GM18511 (cell line): ENCODE measurements at regions not wholly inside any gene's neighbourhood (a gene's known extent, or its start where the extent isn't known, plus 50 kb on each side); places are given as distances from the start of the nearest gene placed in this dataset.

ENCODE experiments used
- ATAC-seq: cut with Tn5 transposase; IDR thresholded peaks from one replicate; pipeline ENCODE4 v1.9.1; 2021; ENCODE audit warnings: mild to moderate bottlenecking, moderate library complexity; ENCODE audit not compliant: unreplicated experiment

DNA sequence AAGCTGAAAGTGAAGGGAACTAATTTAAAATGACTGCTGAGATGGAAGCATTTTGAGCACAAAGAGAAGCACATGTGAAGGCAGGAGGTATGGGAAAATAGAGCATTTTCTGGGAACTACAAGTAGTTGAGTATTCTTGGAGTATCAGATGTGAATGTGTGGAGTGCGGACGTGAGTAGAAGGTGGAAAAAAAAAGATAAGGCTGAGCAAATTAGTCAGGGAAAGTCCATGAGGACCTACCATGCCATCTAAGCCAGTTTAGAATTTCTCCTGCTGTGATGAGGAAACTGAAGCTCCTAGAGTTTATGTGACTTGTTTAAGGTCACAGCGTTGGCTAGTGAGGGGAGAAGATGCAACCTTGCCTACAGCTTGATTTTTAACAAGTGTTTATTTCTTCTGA, 578.1 kb upstream of the MIR17HG start:
- ATAC-seq: no peak

DNA sequence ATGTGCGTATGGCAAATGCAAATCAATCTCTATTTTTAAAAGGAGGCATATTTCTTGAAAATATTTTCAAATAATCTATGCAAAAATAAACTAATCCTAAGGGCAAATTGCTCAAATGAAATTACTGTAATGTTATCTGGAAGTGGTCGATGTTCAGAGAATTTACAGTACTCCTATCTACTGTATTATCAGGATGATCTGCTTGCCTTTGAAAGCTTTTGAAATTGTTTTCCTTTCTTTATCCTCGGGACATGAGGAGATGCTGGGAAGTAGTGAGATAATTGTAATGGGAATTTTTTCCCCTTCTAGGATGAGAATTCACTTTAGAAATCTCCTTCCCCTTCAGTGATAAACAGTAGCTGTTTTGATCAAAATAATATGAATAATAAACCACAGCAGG, 577.2 kb upstream of the MIR17HG start:
- no peak for ATAC-seq

DNA sequence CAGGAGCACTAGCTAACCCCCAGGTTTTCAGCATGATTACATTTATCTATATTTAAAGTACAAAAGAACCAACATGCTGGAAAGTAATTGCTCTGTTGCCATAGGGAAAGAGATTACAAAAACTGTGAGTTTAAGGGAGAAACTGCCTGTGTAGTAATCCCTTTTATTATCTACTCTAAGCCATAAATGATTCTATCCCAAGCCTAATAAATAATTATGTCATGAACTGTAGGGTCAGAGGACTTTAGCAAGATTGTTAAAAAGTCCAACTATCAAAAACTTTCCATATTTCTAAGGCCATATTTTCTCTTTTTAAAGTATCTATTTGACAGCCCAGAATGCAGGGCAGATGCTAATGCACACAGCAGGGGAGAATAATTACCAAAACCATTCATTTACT, 573.8 kb upstream of the MIR17HG start:
- no peak for ATAC-seq

DNA sequence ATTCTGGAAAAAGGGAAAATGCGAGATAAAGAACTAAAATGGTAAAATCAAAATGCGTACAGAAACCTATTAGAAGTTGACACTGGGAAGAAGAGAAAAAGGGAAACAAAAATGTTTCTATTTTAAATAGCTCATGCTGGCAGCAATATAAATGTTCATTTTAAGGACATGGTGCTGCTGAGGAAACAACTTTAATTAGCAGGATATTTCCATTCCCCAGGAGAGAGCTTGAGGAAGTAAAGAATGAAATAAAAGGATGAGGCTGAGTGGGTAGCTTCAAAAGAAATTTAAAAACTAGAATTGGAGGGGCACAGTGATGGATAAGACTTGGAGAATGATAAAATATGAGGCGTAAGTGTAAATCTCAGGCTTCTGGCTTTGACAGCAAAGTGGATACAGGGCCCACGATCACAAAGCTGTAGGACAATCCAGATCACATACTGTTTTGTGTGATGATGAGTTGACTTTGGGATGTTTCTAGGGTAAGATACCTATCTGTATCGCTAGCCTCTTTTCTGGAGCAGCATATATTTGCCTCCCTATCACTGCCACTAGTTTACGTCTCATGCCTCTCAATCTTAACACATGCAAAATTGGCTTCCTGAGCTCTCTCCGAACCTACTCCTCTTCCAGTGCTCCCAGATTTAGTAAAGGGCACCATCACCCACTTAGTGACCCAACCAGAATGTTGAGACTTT, 571.3 kb upstream of the MIR17HG start:
- ATAC-seq: no peak

DNA sequence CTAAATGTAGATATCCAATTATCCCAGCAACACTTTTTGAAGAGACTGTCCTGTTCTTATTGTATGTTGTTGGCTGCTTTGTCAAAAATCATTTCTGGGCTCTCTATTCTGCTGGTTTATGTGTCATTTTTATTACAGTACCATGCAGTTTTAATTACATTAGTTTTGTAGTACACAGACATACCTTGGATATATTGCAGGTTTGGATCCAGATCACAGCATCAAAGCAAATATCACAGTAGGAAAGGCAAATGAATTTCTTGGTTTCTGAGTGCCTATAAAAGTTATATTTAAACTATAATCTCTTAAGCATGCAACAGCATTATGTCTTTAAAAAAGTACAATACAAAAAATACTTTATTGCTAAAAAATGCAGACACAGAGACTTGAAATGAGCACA, 564.2 kb upstream of the MIR17HG start:
- no peak for ATAC-seq

DNA sequence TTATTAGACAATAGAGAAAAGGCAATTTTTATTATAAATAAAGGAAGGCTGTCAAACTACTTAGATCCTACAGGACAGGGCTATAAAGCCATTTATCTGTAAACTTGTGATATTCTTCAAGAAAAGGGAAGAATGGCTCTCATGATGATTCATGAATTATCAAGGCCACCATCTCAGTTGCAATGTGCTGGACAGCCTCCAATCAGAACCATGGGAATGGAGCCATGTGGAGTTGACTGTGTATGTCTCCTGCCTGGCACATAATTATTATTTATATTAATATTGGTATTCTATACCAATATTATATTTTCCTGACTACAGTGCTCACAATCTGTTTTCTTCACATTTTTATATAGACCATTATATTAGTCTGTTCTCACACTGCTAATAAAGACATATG, 560.5 kb upstream of the MIR17HG start:
- ATAC-seq: no peak

DNA sequence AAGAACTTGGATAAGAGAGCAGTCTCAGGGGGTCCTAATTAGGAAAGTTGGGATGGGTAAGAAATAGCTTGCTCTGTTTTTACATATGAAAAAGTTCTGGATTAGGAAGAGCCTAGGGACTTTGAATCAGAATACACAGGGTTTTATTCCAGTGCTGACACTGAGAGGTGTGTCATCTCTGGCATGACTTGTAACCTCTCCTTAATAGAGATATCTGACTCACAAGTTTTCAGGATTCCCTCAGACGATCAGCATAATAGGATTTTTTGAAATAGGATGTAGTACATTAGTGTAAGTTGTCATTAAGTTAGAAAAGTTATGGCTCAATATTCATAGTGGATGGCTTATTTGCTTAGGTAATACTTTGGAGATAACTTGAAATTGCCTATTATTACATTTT, 555.2 kb upstream of the MIR17HG start:
- no peak for ATAC-seq

DNA sequence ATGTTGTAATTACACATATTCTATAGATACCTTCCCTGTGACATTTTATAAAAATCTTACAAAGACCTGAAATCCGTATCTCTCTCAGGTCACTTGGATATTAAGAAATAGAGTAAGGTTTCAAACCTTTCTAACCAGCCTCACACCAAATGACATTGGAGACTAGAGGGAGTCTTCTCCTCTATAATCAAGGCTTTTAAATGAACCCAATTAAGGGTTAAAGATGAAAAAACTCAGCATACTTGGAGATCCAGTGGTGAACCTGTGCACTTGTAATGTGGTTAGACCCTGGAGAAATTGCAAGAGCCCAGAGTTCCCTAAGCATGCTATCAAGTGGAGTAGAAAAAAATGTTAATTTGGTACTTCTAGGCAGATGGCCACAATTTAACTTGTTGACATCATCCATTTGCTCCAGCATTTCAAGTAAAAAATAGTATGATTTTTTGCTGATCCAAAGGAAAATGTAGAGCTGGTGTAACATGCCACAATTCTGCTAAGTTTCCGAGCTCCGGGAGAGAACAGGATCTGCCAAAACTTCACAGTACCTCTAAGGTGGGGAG, 554.1 kb upstream of the MIR17HG start:
- ATAC-seq: no peak

DNA sequence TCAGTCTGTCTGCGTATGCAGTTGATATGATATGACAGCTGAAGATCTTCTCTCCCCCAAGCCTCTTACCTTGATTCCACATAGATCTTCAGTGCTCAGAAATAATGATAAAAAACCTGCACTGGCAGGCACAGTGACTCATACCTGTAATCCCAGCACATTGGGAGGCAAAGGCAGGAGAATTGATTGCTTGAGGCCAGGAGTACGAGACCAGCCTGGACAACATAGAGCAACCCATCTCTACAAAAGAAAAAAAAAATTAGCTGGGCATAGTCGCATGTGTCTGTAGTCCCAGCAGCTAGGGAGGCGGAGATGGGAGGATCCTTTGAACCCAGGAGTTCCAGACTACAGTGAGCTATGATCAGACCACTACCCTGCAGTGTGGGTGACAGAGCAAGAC, 551.0 kb upstream of the MIR17HG start:
- no peak for ATAC-seq

DNA sequence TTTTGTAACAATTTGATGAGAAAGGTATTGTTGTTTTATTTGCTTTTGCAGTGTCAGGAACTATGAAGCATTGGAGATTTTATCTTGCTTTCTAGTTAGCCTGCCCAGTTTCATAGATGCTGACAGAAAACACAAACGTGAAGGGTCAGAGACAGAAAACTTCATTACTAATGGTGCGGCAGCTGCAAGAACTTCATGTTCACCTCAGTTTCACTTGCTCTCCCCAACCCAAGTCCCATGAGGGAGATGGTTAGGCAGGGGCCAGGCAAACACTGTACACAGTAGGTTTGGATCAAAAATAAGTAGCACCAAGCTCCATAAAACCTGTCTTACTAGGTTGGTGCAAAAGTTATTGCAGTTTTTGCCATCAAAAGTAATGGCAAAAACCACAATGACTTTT, 550.2 kb upstream of the MIR17HG start:
- ATAC-seq: no peak

DNA sequence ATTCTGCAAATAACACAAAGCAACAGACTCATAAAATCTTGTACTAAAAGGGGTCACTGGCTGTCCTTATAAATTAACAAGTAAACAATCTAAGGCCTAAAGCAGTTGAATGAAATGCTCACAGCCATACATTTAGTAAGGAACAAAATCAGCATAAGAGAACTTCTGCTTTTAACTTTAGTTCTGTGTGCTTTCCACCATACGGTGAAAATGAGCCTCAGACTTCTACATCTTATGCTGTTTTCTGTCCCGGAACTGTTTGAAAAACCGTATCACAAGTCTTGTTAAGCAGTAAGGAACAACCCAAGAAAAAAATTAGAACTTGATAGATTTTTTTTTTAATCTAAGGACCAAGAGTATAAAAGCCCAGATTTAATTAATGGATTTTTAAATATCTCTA, 549.1 kb upstream of the MIR17HG start:
- ATAC-seq: no peak

DNA sequence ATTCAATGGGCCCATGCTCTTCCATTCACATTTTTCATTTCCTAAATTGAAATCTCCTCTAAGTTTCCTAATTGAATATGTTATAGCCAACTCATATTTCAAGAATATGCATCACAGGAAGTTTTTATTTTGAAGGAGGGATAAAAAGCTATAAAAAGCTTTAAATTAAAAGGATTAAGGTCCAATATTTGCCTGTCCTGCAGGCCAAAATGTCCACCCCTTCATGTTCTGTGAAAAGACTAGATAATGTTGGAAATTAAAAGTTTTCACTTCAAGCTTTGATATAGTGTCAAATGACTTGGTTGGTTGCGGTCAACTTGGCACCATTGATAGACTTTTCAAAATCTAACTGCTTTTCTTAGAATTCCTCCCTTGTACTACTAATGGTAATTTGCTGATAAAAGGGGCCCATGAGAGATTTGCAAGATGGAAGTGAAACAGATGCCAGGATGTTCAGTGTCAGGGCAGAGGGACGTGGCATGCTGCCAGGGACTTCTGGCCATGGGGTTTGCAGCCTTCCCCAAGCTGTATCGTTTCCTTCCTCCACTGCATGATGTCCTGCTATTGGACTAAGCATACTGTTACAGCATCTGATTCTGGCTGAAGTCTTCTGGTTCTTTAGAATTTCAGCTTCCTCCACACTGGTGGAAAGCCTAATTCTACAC, 547.3 kb upstream of the MIR17HG start:
- ATAC-seq: peak; percentile 69

DNA sequence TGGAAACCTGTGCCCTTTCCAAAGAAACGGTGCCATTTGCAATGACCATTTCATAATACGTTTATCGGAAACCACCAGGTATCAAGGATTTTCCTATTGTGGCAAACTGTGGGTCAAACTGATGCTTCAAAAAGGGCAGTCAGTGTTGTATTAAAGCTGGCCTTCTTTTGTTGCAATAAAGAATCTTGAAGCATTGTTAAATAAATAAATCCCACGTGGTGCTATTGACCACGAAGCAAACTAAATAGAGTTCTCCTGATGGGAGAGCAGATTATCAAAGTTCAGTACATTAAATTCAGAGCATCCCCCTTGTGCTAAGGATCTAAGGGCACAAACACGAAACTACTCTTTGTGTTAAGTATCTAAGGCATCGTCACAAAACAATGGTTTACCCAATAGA, 545.9 kb upstream of the MIR17HG start:
- ATAC-seq: no peak

DNA sequence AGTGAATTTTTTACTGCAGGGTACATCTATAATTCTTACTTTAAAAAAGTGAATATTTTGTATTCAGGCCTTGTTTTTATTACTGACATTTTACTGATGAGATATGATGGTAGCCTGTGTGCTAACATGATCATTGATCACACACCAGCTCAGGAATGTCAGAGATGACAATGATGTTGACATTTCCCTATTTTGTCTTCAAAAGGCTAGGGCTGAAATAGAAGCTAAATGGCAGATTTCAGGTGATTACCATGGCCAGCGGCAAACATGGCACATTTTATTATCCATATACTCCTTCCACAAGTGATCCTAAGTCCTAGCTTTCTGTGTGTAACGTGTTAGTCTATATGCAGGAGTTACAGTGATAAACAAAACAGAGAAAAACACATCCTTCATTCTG, 544.3 kb upstream of the MIR17HG start:
- no peak for ATAC-seq

DNA sequence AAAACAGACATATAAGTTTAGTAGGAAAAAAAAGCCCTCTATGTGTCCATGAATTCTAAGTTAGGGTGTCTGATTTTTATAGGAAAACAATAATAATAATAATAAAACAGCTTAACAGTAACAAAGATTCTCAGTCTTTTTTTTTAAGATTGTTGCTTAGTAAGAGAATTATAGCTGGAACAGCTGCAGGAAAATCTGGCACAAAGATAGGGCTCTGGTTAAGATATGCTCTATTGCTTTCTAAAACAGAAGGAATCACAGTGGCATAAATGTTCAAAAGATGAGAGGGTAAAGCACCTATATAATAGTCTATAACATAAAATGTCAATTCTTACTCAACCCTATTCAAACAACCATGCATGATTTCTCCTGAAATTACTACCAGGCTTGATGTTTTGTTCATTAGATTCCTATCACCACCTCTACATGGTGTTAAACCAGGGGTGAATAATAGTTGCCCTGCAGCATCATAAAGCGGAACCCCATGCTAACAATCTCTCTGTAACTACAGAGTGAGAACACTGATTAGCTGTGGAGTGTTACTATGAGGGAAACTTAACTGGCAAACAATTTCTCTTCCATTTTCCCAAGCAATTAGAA, 541.4 kb upstream of the MIR17HG start:
- no peak for ATAC-seq

DNA sequence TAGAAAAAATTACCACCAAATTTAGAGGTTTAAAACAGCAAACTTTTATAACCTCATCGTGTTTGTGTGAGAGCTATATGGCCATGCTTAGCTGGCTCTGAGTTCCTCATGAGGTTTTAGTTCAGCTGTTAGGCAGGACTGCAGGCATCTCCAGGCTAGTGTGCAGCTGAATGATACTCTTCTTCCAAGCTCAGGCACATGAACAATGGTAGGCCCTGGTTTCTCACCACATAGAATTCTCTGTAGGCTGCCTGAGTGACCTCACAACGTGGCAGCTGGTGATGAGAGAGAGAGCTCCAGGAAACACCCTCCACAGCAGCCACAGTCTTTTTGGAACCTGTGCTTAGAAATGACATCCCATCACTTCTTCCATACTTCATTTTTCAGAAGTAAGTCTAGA, 540.6 kb upstream of the MIR17HG start:
- ATAC-seq: no peak

DNA sequence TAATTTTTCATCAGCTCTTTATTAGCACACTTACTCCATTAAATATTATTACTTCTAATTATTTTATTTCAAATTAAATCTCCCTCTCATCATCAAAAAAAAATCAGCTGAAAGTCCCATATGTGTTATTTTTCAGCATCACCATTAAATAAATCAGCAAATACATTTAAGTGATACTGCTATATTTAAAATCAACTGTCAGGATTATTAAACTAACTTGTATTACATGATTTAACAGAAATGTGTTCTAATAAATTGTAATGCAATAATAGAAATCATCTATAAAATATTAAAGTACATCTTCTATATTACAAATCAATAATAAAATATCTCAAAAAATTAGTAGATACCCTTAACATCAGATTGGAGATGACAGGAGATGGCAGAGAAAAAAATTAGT, 538.6 kb upstream of the MIR17HG start:
- no peak for ATAC-seq

DNA sequence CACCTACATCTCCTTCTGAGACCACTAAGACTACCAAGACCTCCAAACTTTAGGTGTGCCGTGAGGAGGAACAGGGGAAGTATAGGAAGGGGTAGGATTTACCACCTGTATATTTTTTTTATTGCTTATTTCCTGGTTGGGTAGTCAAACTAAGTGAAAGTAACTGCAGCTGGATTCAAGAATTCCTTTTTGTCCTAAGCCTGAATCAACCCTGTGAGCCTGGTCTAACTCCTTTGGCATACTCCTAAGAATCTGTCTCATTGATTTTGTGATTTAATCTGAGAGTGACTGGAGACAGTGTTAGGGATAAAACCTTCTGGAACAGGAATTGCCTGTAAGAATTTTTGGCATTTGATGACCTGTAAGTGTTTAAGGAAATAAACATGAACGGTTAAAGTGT, 523.5 kb upstream of the MIR17HG start:
- ATAC-seq: no peak

DNA sequence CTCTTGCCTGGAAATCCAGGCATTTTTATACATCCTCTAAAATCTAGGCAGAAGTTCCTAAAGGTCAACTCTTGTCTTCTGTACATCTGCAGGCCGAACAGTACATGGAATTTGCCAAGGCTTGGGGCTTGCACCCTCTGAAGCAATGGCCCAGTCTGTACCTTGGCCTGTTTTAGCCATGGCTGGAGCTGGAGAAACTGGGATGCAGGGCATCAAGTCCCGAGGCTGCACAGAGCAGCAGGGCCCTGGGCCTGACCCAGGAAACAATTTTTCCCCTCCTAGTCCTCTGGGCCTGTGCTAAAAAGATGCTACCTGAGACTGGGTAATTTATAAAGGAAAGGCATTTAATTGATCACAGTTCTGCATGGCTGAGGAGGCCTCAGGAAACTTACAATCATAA, 520.8 kb upstream of the MIR17HG start:
- no peak for ATAC-seq

DNA sequence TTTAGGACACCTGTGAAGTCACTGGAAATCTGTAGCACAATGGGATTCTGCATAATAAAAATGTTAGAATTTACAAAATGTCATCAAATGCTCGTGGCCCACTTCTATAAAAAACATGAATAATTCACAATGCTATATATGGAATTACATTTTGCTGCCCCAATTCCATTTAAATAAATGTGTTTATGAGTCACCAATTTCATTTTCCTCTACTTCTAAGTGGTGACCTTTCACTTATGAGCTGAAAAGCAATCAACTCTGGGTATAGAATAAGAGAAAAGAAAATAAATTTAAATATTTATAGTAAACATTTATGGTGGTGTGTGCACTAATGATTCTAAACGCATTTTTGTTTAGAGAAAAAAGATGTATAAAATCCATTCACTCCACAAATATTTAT, 516.7 kb upstream of the MIR17HG start:
- no peak for ATAC-seq

DNA sequence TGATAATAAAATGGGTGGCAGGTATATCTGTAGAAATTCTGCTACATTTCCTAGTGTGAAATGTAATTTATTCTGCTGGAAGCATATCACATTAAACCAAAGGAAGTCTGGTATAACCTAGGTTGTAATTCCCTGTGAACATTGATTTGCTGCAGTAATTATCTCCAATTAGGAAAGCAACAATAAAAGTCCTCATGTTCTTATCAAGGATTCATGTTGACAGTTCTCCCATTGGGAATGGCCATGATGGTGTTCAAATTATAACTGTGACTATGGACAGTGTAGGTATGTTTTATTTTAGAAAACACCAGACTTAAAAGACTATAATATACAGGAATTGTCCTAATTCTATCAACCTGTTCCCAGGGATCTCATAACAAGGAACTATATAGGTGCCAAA, 513.5 kb upstream of the MIR17HG start:
- no peak for ATAC-seq

DNA sequence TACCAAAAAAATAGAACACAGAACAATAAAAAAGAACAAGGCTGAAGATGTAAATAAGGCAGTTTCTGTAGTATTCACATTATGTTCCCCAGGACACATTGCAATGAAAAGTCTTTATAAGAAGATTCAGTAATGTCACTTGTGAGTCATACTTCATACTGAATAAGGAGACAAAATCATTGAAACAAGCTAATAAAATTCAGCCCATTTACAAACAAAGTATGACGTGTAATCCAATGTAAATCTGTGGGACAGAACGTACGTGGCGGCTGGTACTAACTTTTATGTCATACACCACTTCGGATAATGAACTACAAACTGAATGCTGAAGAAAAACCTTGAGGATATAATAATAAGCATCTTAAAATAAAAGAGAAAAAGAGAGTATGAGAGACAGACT, 512.8 kb upstream of the MIR17HG start:
- no peak for ATAC-seq
